WTC11 (cell line): ENCODE measurements at regions not wholly inside any gene's neighbourhood (a gene's known extent, or its start where the extent isn't known, plus 50 kb on each side); places are given as distances from the start of the nearest gene placed in this dataset.

ENCODE experiments used
- CTCF ChIP-seq: fragments of 200-600 bp; IDR thresholded peaks from 2 replicates; pipeline ENCODE4 v1.8.0; 2022; ENCODE audit warnings: antibody characterized with exemption
- ESRRA ChIP-seq: sonication (generic); formaldehyde crosslinking; IDR thresholded peaks from 2 replicates; pipeline ENCODE4 v1.8.1; 2022; ENCODE audit warnings: mild to moderate bottlenecking, missing genetic modification reagents, borderline replicate concordance
- SP1 ChIP-seq: sonication (generic); formaldehyde crosslinking; conservative IDR thresholded peaks from 2 replicates; pipeline ENCODE4 v1.8.1; 2022; ENCODE audit warnings: missing genetic modification reagents

DNA sequence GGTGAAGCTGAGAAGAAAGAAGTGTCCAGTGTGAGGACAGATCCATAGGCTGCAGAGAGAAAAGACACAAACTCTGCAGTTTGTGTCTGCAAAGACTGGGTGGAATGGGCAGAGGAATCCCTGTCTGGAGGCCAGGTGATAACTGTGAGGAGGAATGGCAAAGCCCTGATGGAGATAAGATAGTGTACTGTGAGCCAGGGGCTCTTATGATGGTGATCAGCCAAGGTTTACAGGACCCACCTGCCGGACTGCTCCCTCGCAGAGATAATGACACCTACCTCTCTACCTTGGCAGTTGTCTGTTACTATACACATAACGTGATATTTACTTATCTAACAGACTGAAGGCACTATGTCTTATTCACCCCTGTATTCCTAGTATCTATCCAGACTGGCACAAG, 92.6 kb upstream of the ASIC2 start:
- TF ChIP-seq CTCF (no peak), SP1 (CRISPR knock-in tag) (no peak), ESRRA (CRISPR knock-in tag) (no peak)
